Frontal cortex (tissue), 3 donors: ENCODE measurements at regions not wholly inside any gene's neighbourhood (a gene's known extent, or its start where the extent isn't known, plus 50 kb on each side); places are given as distances from the start of the nearest gene placed in this dataset.
"Not testable (repeated sequence)": the region's sequence is repeated elsewhere in the genome, so short reads cannot be mapped to it uniquely, and the experiment has no call there.

ENCODE experiments used
- DNase-seq, 2 donors: peaks; one replicate each; pipeline ENCODE4 v3.0.0; 2012; ENCODE audit warnings: low spot score in 2 of 2
- FAIRE-seq: peaks from 2 replicates; lab custom pipeline; 2012; peaks lifted over from hg19 to GRCh38; lab: Jason Lieb, UNC
- donor health status: control.
- donor health status: control.
- donor health status: control.

DNA sequence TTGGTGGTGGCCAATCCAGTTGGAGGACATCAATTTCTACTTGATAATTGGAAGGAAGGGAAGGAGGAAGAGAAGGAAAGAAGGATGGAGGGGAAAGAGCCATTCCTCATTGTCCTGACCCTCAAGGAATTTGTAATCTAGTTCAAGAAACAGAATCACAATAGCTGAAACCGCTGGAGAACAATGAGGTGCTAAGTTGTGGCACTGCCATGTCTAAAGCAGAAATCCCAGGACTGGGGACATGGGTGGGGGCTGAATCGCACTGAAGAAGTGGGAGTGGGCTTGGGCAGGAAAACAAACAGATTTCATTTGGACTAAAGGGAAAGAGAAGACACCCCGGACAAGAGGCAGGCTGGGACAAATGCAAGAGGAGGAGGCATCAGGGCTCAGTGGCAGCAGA lies 183.6 kb downstream of the UACA start:
- DNase-seq (no peak), FAIRE-seq (no peak)

GRCh38 chr15:70578196-70578595 lies 185.2 kb downstream of the UACA start:
- FAIRE-seq (no peak), DNase-seq (no peak)

DNA sequence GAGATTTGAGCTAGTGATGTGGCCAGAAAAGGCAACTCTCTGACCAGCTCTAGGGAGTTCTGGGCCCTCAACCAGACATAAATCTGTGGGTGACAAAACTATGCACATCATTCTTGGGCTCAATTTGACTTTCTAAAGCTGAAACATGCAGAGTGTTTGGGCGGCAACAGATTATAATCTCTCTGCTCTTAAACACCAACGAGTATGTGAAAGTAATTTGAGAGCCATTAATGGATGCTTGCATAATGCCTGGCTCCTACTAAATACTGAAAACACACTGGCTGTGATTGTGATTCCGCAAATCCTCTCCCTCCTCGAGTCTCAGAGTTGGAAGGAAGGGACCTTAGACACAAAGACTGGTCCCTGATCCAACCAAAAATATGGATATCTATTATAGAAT lies 186.7 kb downstream of the UACA start:
- FAIRE-seq: no peak
- no peak for DNase-seq

GRCh38 chr15:70576276-70576675 lies 187.1 kb downstream of the UACA start:
- no peak for DNase-seq
- FAIRE-seq: no peak

DNA sequence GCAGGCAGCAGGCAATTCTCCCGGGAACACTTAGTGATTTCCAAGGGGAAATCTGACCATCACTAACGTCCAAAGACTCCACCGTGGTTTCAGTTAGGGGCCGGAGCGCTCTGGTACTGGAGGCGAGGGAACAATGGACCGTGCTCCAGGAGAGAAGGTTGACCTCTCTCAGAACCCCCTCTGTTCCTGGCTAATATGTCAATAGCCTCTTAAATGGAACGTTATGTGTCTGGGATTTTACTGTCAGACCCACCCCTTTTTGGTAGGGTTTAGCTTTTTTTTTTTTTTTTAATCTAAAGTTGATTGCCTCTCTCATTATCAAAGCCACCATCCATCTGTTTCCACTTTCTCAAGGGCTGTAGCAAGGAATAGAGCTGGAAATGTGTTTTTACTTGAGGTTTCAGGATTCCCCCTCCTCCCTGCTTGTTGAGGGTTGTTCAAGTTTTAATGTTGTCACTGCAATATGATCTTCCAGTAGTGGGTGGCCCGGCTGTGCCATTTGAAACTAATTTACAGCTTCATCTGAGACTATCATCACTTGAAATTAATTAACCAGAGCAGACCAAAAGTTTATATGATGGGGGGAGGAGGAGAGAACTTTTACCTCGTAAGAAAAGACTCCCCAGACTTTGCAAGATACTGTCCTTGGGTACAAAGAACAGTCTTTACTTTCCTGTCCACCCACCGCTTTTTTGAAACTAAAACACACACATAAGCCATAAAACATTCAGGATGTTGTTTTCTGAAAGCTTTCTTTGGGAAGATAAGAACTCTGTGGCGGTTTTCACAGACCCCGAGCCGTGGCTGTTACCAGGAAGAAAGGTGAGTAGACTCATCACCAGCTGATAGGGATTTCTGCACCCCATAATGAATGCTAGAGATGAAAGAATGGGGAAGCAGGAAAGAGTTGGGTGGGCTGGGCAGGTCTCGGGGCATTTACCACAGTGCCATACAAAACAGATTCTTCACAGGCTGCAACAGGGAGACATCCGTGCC lies 187.8 kb downstream of the UACA start:
- no peak for FAIRE-seq
- DNase-seq: no peak

DNA sequence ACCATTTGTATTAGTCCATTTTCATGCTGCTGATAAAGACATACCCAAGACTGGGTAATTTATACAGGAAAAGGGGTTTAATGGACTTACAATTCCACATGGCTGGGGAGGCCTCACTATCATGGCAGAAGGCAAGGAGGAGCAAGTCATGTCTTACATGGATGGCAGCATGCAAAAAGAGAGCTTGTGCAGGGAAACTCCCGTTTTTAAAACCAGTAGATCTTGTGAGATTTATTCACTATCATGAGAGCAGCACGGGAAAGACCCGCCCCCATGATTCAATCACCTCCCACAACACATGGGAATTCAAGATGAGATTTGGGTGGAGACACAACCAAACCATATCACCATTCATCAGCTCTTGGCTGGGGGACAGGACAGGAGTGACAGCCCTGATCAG lies 189.0 kb downstream of the UACA start:
- not testable (repeated sequence) for DNase-seq, FAIRE-seq

DNA sequence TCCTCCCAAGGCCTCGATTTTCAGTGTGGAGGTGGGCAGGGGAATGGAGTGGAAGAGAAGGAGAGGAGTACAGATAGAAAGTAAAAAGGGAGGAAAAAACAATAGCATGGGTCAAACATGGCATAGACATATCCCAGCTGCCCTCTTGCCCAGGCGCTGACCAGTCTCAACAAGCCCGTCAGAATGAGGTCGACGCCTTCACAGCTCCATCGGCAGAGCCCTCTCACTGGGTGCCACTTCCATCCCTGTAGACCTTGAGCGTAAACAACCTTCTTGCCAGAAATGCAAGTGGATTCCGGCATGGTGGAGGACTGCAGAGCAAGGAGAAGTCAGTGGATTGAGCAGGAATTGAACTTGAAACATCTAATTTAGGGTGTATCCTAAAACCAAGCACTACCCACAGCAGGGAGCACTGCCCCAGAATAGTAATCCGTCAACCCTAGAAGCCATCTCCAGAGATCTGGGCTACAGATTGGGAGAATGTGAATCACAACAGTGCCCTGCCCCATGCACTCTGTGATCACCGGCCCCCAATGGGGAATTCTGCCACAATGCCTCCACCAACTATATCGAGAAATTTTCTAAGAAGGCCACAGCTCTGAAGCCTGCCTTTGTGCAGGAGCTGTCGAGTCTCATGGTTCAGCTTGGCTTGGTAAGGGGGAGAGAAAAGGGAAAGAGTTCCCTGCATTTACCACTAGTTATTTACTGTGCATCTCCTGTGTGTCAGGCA lies 190.1 kb downstream of the UACA start:
- FAIRE-seq: no peak
- DNase-seq: no peak

- DNase-seq (no peak), FAIRE-seq (no peak)
These were observed 193.6 kb downstream of the UACA start for GRCh38 chr15:70569714-70570231.

DNA sequence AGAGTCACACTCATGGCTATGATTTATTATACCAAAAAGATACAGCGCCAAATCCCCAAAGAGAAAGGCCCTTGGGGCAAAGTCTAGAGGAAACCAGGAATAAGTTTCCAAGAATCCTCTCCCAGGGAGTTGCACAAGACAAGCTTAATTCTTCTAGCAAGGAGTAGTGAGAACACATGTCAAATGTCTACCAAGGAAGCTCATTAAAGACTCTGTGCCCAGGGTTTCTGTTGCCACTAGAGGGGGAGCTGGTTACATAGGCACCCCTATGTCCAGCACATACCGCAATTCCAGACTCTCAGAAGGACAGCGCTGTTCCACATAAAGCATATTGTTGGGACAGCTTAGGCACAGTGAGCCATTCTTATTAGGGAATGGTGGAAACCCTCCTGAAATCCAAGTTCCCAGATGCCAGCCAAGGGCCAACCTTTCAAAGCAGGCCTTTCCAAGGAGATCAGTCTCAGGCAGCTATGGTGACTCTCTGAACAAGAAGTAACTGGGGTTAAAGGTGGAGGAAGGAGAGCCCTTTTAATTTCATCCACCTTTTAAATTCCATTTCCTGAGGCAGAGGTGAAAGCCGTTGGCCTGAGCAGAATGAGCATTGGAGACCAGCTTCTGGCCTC lies 194.2 kb downstream of the UACA start:
- DNase-seq (peak in 1 of 2 donors; percentile 46), FAIRE-seq (no peak)

GRCh38 chr15:70566989-70567388 lies 196.4 kb downstream of the UACA start:
- DNase-seq: no peak
- no peak for FAIRE-seq

DNA sequence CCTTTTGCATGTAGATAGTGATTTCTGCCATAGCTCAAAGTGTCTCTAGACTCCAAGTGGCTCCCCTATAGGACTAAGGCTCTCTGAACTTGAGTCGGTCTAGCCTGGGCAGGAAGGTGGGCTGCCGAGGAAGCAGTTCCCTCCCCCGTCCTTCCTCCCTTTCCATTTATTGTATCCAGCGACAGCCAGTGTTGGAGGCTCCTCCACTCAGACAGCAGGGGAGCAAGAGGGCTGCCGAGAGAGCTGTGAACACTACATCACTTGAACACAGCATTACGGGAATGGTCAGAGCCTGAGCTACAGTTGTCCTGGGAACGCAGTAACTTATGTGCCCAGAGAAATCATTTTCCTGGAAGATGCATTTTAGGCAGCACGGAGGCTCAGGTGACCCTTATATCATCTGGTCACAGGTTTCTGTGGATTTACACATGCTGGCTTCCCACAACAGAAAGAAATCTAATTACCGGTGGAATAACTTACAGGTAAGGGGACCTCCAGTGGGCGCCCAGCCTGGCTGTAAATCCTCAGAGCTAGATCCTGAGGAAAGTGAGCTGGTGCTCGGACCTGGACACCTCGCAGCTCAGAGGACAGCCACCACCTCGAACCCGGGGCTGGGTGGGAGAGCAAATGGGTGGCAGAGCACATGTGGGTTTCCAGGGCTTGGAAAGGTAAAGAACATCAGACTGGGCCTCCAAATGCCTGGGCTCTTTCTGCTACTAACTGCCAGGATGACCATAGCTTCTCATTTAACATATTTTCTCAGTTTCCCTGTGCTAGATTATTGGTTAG lies 197.1 kb downstream of the UACA start:
- no peak for DNase-seq

DNA sequence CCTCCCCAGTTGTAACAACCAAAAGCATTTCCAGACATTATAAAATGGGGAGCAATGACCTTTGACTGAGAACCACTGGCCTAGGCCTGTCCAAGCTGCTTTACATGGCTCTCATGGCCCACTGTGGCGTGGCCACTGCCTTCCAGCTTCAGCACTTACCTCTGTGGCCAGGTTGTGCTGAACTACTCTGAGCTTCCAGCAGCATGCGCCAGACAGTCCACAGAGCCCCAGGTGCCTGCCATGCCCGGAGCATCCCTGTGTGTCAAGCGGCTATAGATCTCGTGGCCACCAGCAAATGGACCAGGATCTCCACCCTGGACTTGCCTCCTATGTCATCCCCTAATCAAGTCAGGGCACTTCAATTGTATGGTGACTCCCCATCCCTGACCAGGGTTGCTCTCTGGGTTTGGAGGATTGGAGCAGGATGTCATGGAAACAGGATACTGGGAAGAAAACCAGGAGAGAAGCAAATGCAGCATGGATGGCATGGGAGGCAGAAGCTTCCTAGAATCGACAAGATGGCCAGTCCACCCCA lies 199.7 kb downstream of the UACA start:
- FAIRE-seq: no peak
- no peak for DNase-seq

More for the DNA sequence above, 197.1 kb downstream of the UACA start:
- no peak for FAIRE-seq

GRCh38 chr15:70562906-70563305 lies 200.5 kb downstream of the UACA start:
- no peak for DNase-seq
- FAIRE-seq: no peak

- no peak for FAIRE-seq
- DNase-seq: no peak
These were observed 201.5 kb downstream of the UACA start for GRCh38 chr15:70561885-70562284.

- no peak for FAIRE-seq
These were observed 202.6 kb downstream of the UACA start for GRCh38 chr15:70560617-70561328.

DNA sequence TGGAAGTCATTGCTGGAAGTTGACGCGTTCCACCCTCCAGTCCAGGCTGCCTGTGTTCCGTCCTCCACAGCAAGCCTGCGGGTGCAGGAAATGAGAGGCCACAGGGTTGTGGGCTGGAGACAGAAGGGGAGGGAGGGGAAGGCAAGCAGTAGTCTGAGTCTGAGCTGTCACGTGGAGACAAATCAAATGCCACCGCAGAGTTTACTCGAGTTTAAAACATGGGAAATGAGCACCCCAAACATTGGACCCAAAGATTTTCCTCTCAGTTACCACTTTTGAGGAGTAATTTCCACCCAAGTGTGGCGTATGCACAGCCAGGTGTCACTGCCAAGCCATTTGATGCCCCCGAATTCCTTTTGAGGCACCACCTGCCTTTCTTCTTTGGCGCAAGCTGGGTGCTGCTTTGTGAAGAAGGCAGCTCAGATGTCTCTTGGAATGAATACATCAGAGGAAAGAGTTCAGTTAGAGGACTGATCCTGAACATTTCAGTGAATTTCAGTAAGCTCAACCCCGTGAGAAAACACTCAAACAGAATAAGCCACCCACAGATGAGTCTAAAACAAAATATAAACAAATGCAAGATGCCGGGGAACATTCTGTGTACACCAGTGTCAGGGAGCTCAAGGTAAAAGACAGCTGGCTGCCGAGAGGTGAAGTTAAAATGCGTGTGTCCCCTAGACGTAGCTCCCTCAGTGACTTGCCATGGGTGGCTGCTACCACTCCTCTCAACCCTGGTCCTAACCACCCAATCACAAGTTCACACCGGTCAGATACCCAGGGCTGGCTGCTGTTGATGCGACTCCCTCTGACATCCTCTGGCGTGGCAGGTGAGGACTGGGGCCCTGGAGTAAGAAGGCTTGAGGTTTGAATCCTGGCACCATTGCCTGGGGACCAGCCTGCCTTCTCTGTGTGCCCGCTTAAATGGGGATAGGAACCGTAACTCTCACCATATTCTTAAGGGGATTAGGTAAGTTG lies 203.8 kb downstream of the UACA start:
- DNase-seq: peak in 1 of 2 donors; percentile 33

More at GRCh38 chr15:70560617-70561328, 202.6 kb downstream of the UACA start:
- no peak for DNase-seq

More for the DNA sequence above, 203.8 kb downstream of the UACA start:
- FAIRE-seq: no peak
